NK-92 (cell line): ENCODE measurements at regions not wholly inside any gene's neighbourhood (a gene's known extent, or its start where the extent isn't known, plus 50 kb on each side); places are given as distances from the start of the nearest gene placed in this dataset.

Source experiments
- DNase-seq: peaks from one replicate; lab custom pipeline; 2025; ENCODE audit not compliant: unreplicated experiment; lab: John Stamatoyannopoulos, UW

GRCh38 chr22:46077669-46078099 is 72.6 kb upstream of the PPARA start:
- DNase-seq = no peak

- no peak for DNase-seq
These were observed 71.9 kb upstream of the PPARA start for GRCh38 chr22:46078241-46079092.

DNA sequence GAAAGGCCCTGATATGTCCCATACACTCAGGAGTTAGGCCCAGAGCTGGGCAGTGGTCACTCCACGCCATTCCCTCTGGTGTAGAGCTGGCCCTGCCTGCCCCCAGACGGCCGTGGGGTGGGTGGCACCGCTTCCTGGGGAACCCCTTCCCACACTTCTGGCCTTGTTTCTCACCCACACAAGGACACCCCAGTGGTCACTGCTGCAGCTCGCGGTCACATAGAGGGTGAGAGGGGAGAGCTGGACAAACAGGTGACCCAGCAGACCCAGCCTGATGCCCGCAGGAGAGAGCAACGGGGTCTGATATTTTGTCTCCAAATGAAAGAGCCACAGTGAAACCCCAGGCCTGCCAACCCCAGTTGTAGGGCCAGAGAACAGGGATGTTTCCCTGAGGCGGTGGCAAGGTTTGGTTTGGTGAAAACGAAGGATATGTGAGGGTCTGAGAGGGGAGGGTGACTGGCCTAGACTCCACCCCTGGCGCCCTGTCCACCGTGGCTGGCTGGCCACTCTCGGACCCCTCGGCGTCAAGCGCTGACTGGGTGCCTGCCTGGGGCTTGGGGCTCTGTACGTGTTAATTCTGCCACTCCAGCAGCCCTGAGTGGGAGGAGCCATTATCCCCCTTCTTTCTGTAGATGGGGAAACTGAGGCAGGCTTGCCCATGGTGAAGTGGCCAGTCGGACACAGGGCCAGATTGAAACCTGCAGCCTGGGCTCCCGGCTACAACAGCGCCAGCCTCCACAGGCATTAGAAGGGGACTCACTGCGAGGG is 71.0 kb upstream of the PPARA start:
- no peak for DNase-seq

DNA sequence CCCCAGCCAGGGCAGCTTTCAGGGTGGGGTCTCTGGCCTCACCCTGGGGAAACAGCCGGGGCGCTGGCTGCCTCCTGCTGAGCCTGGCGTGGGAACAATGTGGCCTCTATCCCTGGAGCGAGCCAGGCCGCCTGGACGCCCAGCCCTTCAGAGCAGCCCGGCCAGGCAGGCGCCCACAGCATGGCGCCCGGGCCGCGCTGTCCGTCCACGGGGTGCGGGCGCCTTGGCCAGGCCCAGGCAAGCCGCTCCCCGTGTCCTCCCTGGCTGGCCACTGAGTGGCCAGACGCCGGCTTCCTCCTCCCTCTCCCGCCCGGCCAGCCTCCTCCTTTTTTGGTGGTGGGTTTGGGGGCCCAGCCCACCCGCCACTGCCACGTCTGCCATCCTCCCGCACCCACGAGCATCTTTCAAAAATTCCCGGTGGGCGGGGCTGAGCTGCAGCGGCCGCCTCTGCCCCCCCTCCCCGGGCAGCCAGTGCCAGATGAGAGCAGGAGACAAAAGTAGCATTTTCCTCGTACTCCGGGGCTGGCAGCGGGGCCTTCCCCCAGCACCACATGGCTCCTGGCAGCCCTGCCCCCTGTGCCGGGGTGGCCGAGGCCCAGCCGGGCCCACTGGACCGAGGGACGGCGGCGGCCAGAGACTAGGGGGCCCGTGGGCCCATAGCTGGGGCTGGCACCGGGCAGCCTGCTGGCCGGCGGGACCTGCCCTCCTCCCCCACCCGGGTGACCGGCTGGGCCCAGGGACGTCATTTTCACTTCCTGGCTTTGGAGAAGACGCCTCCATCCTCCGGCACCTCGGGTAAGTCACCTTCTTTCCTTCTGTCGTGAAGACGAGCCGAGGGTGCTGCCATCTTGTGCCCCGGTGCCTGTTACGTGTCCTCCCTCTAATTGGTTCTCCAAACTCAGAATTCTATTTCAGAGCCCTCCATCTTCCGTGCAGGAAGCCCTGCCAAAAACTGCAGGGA is 70.2 kb upstream of the PPARA start:
- DNase-seq = no peak

- no peak for DNase-seq
These were observed 69.1 kb upstream of the PPARA start for GRCh38 chr22:46081036-46081830.

- DNase-seq = no peak
These were observed 68.5 kb upstream of the PPARA start for GRCh38 chr22:46081831-46082210.

GRCh38 chr22:46082633-46083032 is 67.7 kb upstream of the PPARA start:
- DNase-seq = no peak

- no peak for DNase-seq
These were observed 66.7 kb upstream of the PPARA start for GRCh38 chr22:46083383-46084350.

- no peak for DNase-seq
These were observed 66.0 kb upstream of the PPARA start for GRCh38 chr22:46084376-46084775.

DNA sequence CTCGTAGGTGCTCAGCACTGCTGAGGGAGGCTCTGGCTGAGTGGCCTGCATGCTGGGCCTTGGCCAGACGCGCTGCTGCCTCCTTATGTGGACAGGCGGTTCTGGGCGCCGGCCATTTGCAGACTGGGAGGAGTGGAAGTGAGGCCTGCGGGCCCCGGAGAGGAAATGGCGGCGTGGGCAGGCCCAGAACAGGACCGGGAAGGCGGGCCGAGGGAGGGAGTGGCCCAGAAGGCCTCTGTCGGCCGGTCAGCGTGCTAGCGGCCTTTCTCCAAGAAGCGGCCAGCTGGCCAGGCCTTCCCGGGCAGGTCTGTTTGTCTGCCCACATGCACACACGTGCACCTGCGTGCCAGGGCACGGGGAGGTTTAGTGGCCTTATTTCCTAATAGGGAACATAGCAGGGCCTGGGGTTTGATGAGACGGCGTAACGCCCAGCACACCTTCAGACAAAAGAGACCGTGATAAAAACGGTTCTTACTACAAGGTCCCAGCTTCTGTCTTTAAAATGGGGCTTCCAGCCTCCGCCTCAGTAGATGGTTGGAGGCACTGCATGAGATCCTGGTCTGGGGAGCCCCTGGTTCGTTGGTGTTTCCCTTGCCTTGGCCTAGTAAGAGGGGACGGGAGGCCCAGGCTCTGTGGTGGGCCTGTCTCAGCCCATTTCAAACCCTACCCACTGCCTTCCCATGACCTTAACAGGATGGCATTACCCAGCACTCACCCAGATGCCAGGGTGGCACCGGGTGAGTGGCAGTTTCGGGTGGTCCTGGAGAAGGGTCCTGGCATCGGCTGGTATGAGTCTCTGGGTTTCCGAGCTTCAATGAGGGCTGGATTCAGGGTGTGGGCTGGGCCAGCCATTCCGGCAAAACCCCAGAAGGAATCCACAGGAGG is 65.1 kb upstream of the PPARA start:
- DNase-seq = no peak

GRCh38 chr22:46085828-46086576 is 64.3 kb upstream of the PPARA start:
- no peak for DNase-seq

DNA sequence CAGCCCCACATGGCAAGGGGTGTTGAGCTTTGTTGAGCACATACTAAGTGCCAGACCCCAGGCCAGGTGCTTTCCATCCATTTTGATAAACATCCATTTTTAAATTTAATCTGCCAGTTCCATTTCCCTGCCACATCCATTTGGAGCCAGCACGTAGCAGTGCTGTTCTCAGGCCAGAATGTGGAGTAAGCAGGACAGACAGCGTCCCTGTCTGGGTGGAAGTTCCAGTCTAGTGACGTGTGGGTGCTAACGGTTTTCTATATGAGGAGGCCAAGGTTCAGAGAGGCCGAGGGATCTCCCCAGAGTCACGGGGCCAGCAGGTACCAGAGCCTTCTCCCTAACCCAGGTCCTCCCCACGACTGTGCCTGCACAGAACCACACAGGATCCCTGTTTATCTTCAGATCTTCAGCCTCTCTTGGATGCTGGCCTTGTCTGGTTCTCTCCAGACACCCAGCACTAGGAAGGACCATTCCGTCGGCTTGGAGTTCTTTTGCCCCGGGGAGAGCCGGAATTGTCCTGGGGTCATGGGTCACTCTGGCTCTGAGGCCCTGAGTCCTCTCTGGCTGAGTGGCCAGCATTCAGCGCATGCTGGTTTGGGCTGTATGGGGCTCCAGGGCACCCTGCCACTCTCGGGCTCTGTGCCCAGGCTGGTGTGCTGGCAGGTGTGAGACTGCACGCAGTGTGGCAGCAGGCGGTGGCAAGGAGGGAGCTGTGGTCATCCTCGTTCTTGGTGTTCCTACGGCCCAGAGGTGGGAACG is 63.6 kb upstream of the PPARA start:
- no peak for DNase-seq

GRCh38 chr22:46087336-46087690 is 63.0 kb upstream of the PPARA start:
- DNase-seq = no peak

DNA sequence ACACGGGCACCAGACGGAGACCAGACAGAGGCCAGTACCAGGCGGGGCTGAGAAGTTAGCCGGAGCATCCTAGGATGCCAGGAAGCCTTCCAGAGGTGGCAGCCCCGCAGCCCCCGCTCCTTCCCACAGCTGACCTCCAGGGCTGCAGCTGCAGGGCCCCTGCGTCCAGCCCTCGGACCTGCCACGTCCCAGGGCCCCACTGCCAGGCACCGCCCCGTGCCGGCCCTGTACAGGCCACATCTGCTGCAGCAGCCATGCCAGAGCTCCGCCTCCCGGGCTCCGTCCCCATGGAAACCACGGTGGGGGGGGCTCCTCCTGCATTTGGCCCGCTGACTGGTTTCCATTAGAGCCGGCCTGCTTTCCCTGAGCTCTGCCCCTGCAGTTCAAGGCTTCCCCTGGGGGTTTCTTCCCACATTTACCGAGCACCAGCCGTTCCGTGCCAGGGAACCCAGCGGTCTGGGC is 62.5 kb upstream of the PPARA start:
- DNase-seq = no peak

GRCh38 chr22:46088541-46089311 is 61.6 kb upstream of the PPARA start:
- no peak for DNase-seq

- no peak for DNase-seq
These were observed 60.8 kb upstream of the PPARA start for GRCh38 chr22:46089426-46090035.
